DMS 273 treated with DMSO at 0.1 percent for 48 hours (cell line): ENCODE measurements at regions not wholly inside any gene's neighbourhood (a gene's known extent, or its start where the extent isn't known, plus 50 kb on each side); places are given as distances from the start of the nearest gene placed in this dataset.
"Not testable (repeated sequence)": the region's sequence is repeated elsewhere in the genome, so short reads cannot be mapped to it uniquely, and the experiment has no call there.

Experiments
- DNase-seq: peaks from one replicate; lab custom pipeline; 2025; lab: John Stamatoyannopoulos, UW

- DNase-seq, result no peak
These were observed 923.2 kb downstream of the LTN1 start for GRCh38 chr21:28069450-28069923.

GRCh38 chr21:28068455-28069358 is 924.0 kb downstream of the LTN1 start:
- no peak for DNase-seq

- DNase-seq, result no peak
These were observed 925.9 kb downstream of the LTN1 start for GRCh38 chr21:28066596-28067387.

- no peak for DNase-seq
These were observed 926.6 kb downstream of the LTN1 start for GRCh38 chr21:28066076-28066475.

- no peak for DNase-seq
These were observed 929.1 kb downstream of the LTN1 start for GRCh38 chr21:28063241-28064216.

- not testable (repeated sequence) for DNase-seq
These were observed 939.7 kb downstream of the LTN1 start for GRCh38 chr21:28052956-28053355.

GRCh38 chr21:28051649-28052048 is 941.0 kb downstream of the LTN1 start:
- not testable (repeated sequence) for DNase-seq

GRCh38 chr21:28035692-28036091 is 957.0 kb downstream of the LTN1 start:
- not testable (repeated sequence) for DNase-seq

- DNase-seq, result not testable (repeated sequence)
These were observed 957.8 kb downstream of the LTN1 start for GRCh38 chr21:28034916-28035315.

GRCh38 chr21:28034334-28034733 is 958.3 kb downstream of the LTN1 start:
- not testable (repeated sequence) for DNase-seq

- DNase-seq, result not testable (repeated sequence)
These were observed 960.0 kb downstream of the LTN1 start for GRCh38 chr21:28032652-28033051.

GRCh38 chr21:28031066-28031465 is 961.6 kb downstream of the LTN1 start:
- DNase-seq, result not testable (repeated sequence)

GRCh38 chr21:28025111-28025510 is 967.6 kb downstream of the LTN1 start:
- no peak for DNase-seq

- no peak for DNase-seq
These were observed 973.7 kb downstream of the LTN1 start for GRCh38 chr21:28018741-28019669.

GRCh38 chr21:28018213-28018612 is 974.5 kb downstream of the LTN1 start:
- DNase-seq, result no peak

GRCh38 chr21:28016571-28016970 is 976.1 kb downstream of the LTN1 start:
- DNase-seq, result no peak

GRCh38 chr21:28013123-28013522 is 979.6 kb downstream of the LTN1 start:
- DNase-seq, result not testable (repeated sequence)

- not testable (repeated sequence) for DNase-seq
These were observed 980.7 kb downstream of the LTN1 start for GRCh38 chr21:28011970-28012369.

- DNase-seq, result peak; percentile 0
These were observed 984.4 kb downstream of the LTN1 start for GRCh38 chr21:28008245-28008644.

GRCh38 chr21:28003627-28004026 is 989.0 kb downstream of the LTN1 start:
- not testable (repeated sequence) for DNase-seq
